ENCODE measurements at regions not wholly inside any gene's neighbourhood (a gene's known extent, or its start where the extent isn't known, plus 50 kb on each side); places are given as distances from the start of the nearest gene placed in this dataset.

GRCh38 chr3:113064183-113064582 lies 73.4 kb downstream of the GTPBP8 start:
- Mint-ChIP-seq H3K27me3 (ENCODE audit: insufficient read depth) (no peaks in the 10 kb centered on the region), H3K4me1 (no peaks in the 10 kb centered on the region), H3K27ac (no peak overlapping the region), H3K36me3 (ENCODE audit: low read depth) (no peaks in the 10 kb centered on the region), H3K4me3 (no peak overlapping the region), H3K9me3 (peaks cover 9% of the 10 kb centered on the region)
- DNase-seq, result no peak
- H3K4me3 ChIP-seq (ENCODE audit: low read length), result no peak overlapping the region
- no peaks in the 10 kb centered on the region for H3K9me3 ChIP-seq (ENCODE audit: control insufficient read depth, low read length)
- no peaks in the 10 kb centered on the region for H3K4me1 ChIP-seq (ENCODE audit: control insufficient read depth, insufficient read depth, low read length)
- no peak overlapping the region for H3K27ac ChIP-seq (ENCODE audit: low read depth, low read length)
- TF ChIP-seq CTCF (conservative IDR thresholded peaks at IDR 0.05), result no peak
- no peaks in the 10 kb centered on the region for H3K36me3 ChIP-seq (ENCODE audit: control insufficient read depth, insufficient read depth, low read length)
- H3K9ac ChIP-seq (ENCODE audit: extremely low read depth, low read length, poor library complexity, severe bottlenecking), result no peak overlapping the region
- 88% methylated on average over 1 of the region's 1 CpG; no CpG with 5 or more reads in 1 of the 2 experiments for WGBS, 2 experiments (ENCODE audit: insufficient coverage in 1 of 2, insufficient read length in 1 of 2)
- H3K27me3 ChIP-seq (ENCODE audit: control insufficient read depth, insufficient read depth, low read length, poor library complexity, severe bottlenecking), result no peaks in the 10 kb centered on the region

GRCh38 chr3:113065336-113065735 lies 74.6 kb downstream of the GTPBP8 start:
- H3K9me3 ChIP-seq (ENCODE audit: control insufficient read depth, low read length), result no peaks in the 10 kb centered on the region
- no peaks in the 10 kb centered on the region for H3K36me3 Mint-ChIP-seq (ENCODE audit: low read depth)
- no peaks in the 10 kb centered on the region for H3K36me3 ChIP-seq (ENCODE audit: control insufficient read depth, insufficient read depth, low read length)
- H3K27ac ChIP-seq (ENCODE audit: low read depth, low read length), result no peak overlapping the region
- DNase-seq, result no peak
- no peak overlapping the region for H3K9ac ChIP-seq (ENCODE audit: extremely low read depth, low read length, poor library complexity, severe bottlenecking)
- 90 to 97% methylated on average over 2 to 3 of the region's 3 CpGs for WGBS, 2 experiments (ENCODE audit: insufficient coverage in 1 of 2, insufficient read length in 1 of 2)
- no peak overlapping the region for H3K27ac Mint-ChIP-seq
- TF ChIP-seq CTCF (conservative IDR thresholded peaks at IDR 0.05), result no peak
- H3K4me3 Mint-ChIP-seq, result no peak overlapping the region
- H3K27me3 Mint-ChIP-seq (ENCODE audit: insufficient read depth), result no peaks in the 10 kb centered on the region
- no peaks in the 10 kb centered on the region for H3K27me3 ChIP-seq (ENCODE audit: control insufficient read depth, insufficient read depth, low read length, poor library complexity, severe bottlenecking)
- no peaks in the 10 kb centered on the region for H3K4me1 Mint-ChIP-seq
- no peak overlapping the region for H3K4me3 ChIP-seq (ENCODE audit: low read length)
- peaks cover 9% of the 10 kb centered on the region for H3K9me3 Mint-ChIP-seq
- H3K4me1 ChIP-seq (ENCODE audit: control insufficient read depth, insufficient read depth, low read length), result no peaks in the 10 kb centered on the region

DNA sequence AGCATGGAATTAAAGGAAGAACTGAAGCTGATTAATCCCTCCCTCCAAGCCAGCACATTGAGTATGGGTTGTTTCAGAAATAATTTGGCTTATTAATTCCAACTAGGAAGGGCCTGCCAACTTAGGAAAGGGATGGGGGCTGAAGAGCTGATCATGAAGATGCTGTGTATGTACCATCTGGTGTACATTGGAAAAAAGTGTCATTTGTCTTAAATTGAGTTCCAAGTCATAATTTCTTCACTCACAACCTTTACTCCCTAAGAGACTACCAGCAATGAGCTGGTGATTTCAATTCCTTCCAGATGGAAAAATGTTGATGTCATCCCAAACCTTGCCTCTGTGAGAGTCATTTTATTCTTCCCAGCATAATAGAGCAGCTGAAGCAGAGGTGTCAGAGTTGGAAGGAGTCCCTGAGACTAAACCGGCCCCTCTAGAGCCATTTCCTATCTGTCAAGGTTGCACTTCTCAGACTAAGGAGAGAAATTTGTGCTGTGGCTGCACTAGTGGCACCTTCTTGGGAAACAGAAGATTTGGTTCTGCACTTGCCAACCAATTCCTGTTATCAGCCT lies 79.4 kb downstream of the GTPBP8 start:
- Mint-ChIP-seq H3K4me3 (no peak overlapping the region), H3K36me3 (ENCODE audit: low read depth) (no peaks in the 10 kb centered on the region), H3K9me3 (peaks cover 9% of the 10 kb centered on the region), H3K4me1 (peaks cover 8% of the 10 kb centered on the region), H3K27me3 (ENCODE audit: insufficient read depth) (no peaks in the 10 kb centered on the region), H3K27ac (no peak overlapping the region)
- WGBS, 2 experiments (ENCODE audit: insufficient coverage in 1 of 2, insufficient read length in 1 of 2), result 88% methylated on average over 1 of the region's 1 CpG
- H3K4me3 ChIP-seq (ENCODE audit: low read length), result no peak overlapping the region
- H3K36me3 ChIP-seq (ENCODE audit: control insufficient read depth, insufficient read depth, low read length), result no peaks in the 10 kb centered on the region
- no peaks in the 10 kb centered on the region for H3K9me3 ChIP-seq (ENCODE audit: control insufficient read depth, low read length)
- H3K4me1 ChIP-seq (ENCODE audit: control insufficient read depth, insufficient read depth, low read length), result peaks cover 5% of the 10 kb centered on the region
- no peak for TF ChIP-seq CTCF (conservative IDR thresholded peaks at IDR 0.05)
- no peak overlapping the region for H3K27ac ChIP-seq (ENCODE audit: low read depth, low read length)
- no peak for DNase-seq
- H3K9ac ChIP-seq (ENCODE audit: extremely low read depth, low read length, poor library complexity, severe bottlenecking), result no peak overlapping the region
- H3K27me3 ChIP-seq (ENCODE audit: control insufficient read depth, insufficient read depth, low read length, poor library complexity, severe bottlenecking), result no peaks in the 10 kb centered on the region

Data from endodermal cell (in vitro differentiated cells).